Suprapubic skin (tissue), 3 donors: ENCODE measurements at regions not wholly inside any gene's neighbourhood (a gene's known extent, or its start where the extent isn't known, plus 50 kb on each side); places are given as distances from the start of the nearest gene placed in this dataset.

Experiments used
- POLR2A ChIP-seq, 2 donors: fragments of 450-650 bp; IDR thresholded peaks; one replicate each; pipeline ENCODE4 v1.6.1; 2017; ENCODE audit warnings: antibody characterized with exemption in 2 of 2, mild to moderate bottlenecking in 2 of 2, moderate library complexity in 2 of 2
- TF ChIP-seq, protein P1 (sequence below), 2 donors: fragments of 200-600 bp in 1 of 2; fragments of 450-650 bp in 1 of 2; sonication (generic) in 1 of 2; IDR thresholded peaks; one replicate each; pipeline ENCODE4 v1.5.1; 2016 to 2019; ENCODE audit warnings: antibody characterized with exemption in 2 of 2, mild to moderate bottlenecking in 1 of 2, moderate library complexity in 1 of 2

- TF ChIP-seq POLR2A (IDR thresholded peaks at IDR 0.05): no peak
- TF ChIP-seq, protein P1, sequence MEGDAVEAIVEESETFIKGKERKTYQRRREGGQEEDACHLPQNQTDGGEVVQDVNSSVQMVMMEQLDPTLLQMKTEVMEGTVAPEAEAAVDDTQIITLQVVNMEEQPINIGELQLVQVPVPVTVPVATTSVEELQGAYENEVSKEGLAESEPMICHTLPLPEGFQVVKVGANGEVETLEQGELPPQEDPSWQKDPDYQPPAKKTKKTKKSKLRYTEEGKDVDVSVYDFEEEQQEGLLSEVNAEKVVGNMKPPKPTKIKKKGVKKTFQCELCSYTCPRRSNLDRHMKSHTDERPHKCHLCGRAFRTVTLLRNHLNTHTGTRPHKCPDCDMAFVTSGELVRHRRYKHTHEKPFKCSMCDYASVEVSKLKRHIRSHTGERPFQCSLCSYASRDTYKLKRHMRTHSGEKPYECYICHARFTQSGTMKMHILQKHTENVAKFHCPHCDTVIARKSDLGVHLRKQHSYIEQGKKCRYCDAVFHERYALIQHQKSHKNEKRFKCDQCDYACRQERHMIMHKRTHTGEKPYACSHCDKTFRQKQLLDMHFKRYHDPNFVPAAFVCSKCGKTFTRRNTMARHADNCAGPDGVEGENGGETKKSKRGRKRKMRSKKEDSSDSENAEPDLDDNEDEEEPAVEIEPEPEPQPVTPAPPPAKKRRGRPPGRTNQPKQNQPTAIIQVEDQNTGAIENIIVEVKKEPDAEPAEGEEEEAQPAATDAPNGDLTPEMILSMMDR (IDR thresholded peaks at IDR 0.05): no peak
Measured at GRCh38 chr16:26240807-26241206, 549.0 kb downstream of the HS3ST4 start.
